ENCODE measurements at regions not wholly inside any gene's neighbourhood (a gene's known extent, or its start where the extent isn't known, plus 50 kb on each side); places are given as distances from the start of the nearest gene placed in this dataset.
"Not testable (repeated sequence)": the region's sequence is repeated elsewhere in the genome, so short reads cannot be mapped to it uniquely, and the experiment has no call there.

GRCh38 chr7:21317966-21318915 is 109.6 kb upstream of the SP4 start:
- no peak for DNase-seq (ENCODE audit: low read depth in 2 of 2)

GRCh38 chr7:21318916-21319270 is 109.0 kb upstream of the SP4 start:
- DNase-seq (ENCODE audit: low read depth in 2 of 2): no peak

- DNase-seq (ENCODE audit: low read depth in 2 of 2): no peak
These were observed 101.6 kb upstream of the SP4 start for GRCh38 chr7:21326241-21326640.

GRCh38 chr7:21326921-21327320 is 101.0 kb upstream of the SP4 start:
- DNase-seq (ENCODE audit: low read depth in 2 of 2): no peak

- no peak for DNase-seq (ENCODE audit: low read depth in 2 of 2)
These were observed 100.2 kb upstream of the SP4 start for GRCh38 chr7:21327422-21328409.

DNA sequence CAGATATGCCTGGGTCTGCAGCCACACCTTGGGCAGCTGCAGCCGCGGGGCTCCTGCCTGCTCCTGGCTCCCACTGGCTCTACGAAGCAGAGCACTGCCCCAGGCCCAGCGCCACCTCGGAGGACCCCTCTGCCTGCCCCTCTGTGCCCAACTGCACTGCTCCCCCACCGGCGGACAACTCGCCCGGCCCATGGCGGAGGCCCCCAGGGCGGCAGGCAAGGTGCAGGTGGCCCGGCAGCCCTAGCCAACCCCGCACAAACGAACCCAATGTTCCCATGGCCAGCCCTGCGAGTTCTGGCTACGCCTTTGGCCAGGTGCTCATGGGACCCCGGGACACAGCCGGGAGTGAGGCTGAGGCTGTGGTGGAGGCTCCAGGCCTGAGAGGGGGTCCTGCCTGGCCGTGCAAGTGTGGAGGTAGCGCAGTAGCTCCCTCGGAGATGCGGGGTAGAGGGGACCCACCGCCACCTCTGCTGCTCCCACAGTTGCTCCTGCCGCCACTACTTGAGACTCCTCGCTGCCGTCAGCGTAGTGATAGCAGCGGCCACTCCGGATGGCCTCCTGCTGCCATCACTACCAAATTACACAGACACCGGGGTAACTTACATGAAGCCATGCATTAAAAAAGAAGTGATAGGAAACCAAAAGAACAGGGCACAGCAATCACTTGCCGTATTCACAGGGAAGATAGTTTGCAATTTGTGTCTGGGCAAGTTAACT is 97.3 kb upstream of the SP4 start:
- DNase-seq (ENCODE audit: low read depth in 2 of 2): no peak

GRCh38 chr7:21334906-21335305 is 93.0 kb upstream of the SP4 start:
- no peak for DNase-seq (ENCODE audit: low read depth in 2 of 2)

- no peak for DNase-seq (ENCODE audit: low read depth in 2 of 2)
These were observed 91.1 kb upstream of the SP4 start for GRCh38 chr7:21336743-21337142.

- peak; percentile 14 to 36 for DNase-seq (ENCODE audit: low read depth in 2 of 2)
These were observed 89.1 kb upstream of the SP4 start for GRCh38 chr7:21338728-21339164.

- DNase-seq (ENCODE audit: low read depth in 2 of 2): not testable (repeated sequence)
These were observed 83.0 kb upstream of the SP4 start for GRCh38 chr7:21344900-21345299.

DNA sequence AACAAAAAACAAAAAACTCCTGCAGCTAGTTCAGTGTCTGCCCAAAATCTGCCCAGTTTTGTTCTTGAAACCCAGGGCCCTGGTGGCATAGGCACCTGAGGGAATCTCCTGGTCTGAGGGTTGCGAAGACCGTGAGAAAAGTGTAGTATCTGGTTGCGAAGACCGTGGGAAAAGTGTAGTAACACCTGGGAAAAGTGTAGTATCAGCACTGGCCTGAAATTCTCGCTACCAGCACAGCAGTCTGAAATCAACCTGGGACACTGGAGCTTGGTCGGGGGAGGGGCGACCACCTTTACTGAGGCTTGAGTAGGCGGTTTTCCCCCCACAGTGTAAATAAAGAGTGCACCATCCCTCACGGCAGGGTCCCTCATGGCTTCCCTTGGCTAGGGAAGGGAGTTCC is 82.5 kb upstream of the SP4 start:
- DNase-seq (ENCODE audit: low read depth in 2 of 2): no peak

- no peak for DNase-seq (ENCODE audit: low read depth in 2 of 2)
These were observed 81.6 kb upstream of the SP4 start for GRCh38 chr7:21346297-21346696.

DNA sequence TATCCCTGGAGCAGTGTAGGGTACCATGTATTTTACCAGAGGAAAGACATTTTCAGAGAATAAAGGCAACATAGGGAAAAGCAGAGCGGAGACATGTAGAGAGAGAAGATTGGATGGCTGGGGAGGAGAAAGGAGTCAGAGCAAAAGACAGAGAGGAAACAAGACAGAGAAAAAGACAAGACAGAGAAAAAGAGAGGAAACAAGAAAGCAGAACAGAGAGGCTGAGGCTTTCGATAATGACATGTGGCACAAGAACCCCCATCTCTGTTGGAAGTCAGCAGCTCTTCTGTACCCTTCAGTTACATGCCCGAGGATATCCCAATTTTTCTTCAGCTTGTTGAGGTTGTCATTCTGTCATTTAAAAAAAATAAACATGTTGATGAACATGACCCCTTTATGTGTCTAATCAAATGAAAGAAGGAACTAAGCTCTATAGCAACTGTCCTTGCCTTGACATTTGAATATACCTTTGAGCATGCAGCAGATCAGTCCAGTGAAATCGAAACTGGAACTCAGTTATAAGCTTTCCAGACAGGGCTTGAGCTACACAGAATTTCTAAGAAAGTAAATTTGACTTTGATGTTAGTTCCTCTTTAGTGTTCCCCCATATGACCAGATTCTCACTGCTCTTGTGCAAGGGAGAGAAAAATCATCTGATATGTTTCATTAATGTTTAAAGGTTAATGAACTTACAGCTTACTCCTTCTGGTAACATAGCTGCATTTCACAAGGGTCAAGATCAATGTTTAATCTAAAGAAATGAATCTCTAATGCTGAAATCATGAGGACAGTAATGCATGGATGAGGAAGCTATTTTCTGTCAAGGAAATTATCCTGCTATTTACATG is 75.1 kb upstream of the SP4 start:
- no peak for DNase-seq (ENCODE audit: low read depth in 2 of 2)

DNA sequence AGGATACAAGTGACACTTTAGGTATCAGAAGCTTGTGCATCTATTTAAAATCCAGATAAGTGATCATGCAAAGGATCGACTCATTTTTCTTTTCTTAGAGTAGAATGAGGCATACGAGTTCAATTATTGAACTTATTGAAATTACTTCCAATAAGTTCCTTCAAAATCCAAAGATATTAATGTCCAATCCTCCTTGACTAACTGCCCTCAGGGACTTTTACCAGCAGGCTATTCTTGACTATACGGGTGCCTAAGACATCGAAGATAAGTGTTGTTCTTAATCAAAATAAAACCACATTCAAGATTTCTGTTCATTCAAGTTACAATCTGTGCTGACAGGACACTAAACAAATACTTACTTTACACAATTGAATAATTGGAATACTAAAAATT is 74.5 kb upstream of the SP4 start:
- DNase-seq (ENCODE audit: low read depth in 2 of 2): no peak

DNA sequence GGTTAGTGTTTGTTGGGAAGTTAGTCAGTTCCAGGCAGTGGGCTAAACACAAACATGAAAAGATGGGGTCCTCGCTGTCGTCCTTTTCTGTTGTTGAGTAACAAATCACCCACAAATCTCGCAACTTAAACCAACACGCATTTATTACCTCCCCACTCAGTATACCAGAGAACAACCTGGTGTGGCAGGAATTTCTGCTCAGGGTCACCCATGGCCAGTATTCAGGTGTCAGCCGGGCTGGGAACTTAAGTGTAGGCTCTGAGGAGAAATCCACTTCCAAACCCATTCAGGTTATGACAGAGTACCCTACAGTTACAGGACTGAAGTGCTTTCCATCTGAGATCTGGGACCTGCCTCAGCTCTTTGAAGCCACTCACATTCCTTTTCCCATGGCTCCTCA is 73.6 kb upstream of the SP4 start:
- DNase-seq (ENCODE audit: low read depth in 2 of 2): no peak

GRCh38 chr7:21355406-21355874 is 72.4 kb upstream of the SP4 start:
- DNase-seq (ENCODE audit: low read depth in 2 of 2): peak; percentile 7 to 29

- no peak for DNase-seq (ENCODE audit: low read depth in 2 of 2)
These were observed 71.3 kb upstream of the SP4 start for GRCh38 chr7:21356616-21357015.

GRCh38 chr7:21357151-21358097 is 70.5 kb upstream of the SP4 start:
- no peak for DNase-seq (ENCODE audit: low read depth in 2 of 2)

DNA sequence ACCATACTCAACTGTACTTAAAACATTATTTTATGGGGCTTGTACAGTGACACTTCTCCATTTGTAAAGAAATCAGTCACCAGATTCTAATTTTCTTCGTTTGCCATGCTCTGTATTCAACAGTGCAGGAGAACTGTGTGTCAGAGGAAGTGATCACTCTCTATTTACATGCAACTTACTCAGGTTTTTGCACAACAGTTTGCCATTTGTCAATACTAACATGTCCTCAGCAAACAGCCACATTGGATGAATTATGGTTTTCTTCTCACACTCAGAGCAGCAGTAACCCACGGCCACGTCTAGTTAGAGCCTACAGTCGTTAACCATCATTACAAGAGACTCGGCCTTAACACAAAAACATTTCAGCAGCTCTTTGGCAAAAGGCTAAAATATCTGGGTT is 69.2 kb upstream of the SP4 start:
- DNase-seq (ENCODE audit: low read depth in 2 of 2): no peak

- DNase-seq (ENCODE audit: low read depth in 2 of 2): no peak
These were observed 68.7 kb upstream of the SP4 start for GRCh38 chr7:21359163-21359562.
